ENCODE measurements at regions not wholly inside any gene's neighbourhood (a gene's known extent, or its start where the extent isn't known, plus 50 kb on each side); places are given as distances from the start of the nearest gene placed in this dataset.

DNA sequence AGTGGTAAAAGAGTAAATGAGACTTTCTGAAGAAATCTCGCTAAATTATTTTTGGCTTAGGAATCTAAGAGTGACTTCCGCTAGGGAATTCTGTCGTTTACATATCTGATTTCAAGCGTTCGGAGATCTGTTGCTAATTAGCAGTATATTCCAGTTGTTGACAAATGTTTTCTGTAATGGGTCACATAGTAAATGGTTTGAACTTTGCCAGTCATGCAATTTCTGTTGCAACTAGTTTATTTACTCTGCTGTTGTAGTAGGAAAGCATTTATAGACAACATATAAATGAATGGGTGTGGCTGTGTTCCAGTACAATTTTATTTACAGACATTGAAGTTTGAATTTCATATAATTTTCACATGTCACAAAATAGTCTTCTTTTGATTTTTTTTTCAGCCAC, 57.4 kb upstream of the JAK2 start:
- Histone ChIP-seq H2AFZ (ENCODE audit: low read length) (no peak overlapping the region), H4K20me1 (ENCODE audit: insufficient read depth, low read length) (no peaks in the 10 kb centered on the region), H3K9ac (ENCODE audit: insufficient read depth, low read depth, low read length) (no peak overlapping the region), H3K4me2 (ENCODE audit: low read depth, low read length) (no peak overlapping the region), H3K4me1 (ENCODE audit: insufficient read depth, low read length) (peaks cover 18% of the 10 kb centered on the region), H3K4me3 (replicated peaks in 1 of 3; ENCODE audit: insufficient read depth in 1 of 3, low read depth in 2 of 3, low read length in 3 of 3) (no peak overlapping the region), H3K36me3 (replicated peaks in 1 of 2; ENCODE audit: control insufficient read depth in 1 of 2, insufficient read depth in 2 of 2, low read length in 2 of 2) (no peaks in the 10 kb centered on the region), H3K79me2 (ENCODE audit: insufficient read depth, low read length) (no peaks in the 10 kb centered on the region), H3K27me3 (ENCODE audit: control insufficient read depth in 1 of 2, insufficient read depth in 2 of 2, low read length in 2 of 2) (no peaks in the 10 kb centered on the region), H3K27ac (ENCODE audit: extremely low read length, insufficient read depth, low read length) (no peak overlapping the region), H3K9me3 (ENCODE audit: low read length) (no peaks in the 10 kb centered on the region)
- in situ Hi-C loops (cut with HindIII; ENCODE audit: extremely low pct_ligation_motif_present, low pct_unique_long_range_greater_than_20kb): loop anchor here (10.0 kb wide), 1 partner anchor 163 kb away; no protein-coding TSS in a partner anchor
- ATAC-seq: no peak
- FAIRE-seq: no peak
- intact Hi-C loops (cut with micrococcal nuclease; ENCODE audit: unreplicated experiment): loop anchor here (10.0 kb wide), 1 partner anchor 133 kb away; the partner anchor contains the start of gene RCL1
- BruUV-seq (replicated peaks): no TSS peak
- POLR2A ChIA-PET: no interaction called here
- CTCF ChIA-PET (ENCODE audit: low intra/inter-chr PET ratio, low total read pairs): no interaction called here
- WGBS (ENCODE audit: low lambda C conversion rate): 92% methylated on average over 5 of the region's 5 CpGs
- TF ChIP-seq AKAP8 (CRISPR knock-in tag; IDR thresholded peaks at IDR 0.05): no peak
- TF ChIP-seq, protein P1, sequence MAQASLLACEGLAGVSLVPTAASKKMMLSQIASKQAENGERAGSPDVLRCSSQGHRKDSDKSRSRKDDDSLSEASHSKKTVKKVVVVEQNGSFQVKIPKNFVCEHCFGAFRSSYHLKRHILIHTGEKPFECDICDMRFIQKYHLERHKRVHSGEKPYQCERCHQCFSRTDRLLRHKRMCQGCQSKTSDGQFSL (CRISPR knock-in tag; IDR thresholded peaks at IDR 0.05): no peak
- TF ChIP-seq BCL6 (CRISPR knock-in tag; IDR thresholded peaks at IDR 0.05): no peak
- TF ChIP-seq ZNF234 (CRISPR knock-in tag; conservative IDR thresholded peaks at IDR 0.05): no peak
- TF ChIP-seq ZNF773 (CRISPR knock-in tag; IDR thresholded peaks at IDR 0.05; ENCODE audit: borderline replicate concordance): no peak
- no peak for TF ChIP-seq ZNF343 (CRISPR knock-in tag; IDR thresholded peaks at IDR 0.05)
- TF ChIP-seq, protein P2, sequence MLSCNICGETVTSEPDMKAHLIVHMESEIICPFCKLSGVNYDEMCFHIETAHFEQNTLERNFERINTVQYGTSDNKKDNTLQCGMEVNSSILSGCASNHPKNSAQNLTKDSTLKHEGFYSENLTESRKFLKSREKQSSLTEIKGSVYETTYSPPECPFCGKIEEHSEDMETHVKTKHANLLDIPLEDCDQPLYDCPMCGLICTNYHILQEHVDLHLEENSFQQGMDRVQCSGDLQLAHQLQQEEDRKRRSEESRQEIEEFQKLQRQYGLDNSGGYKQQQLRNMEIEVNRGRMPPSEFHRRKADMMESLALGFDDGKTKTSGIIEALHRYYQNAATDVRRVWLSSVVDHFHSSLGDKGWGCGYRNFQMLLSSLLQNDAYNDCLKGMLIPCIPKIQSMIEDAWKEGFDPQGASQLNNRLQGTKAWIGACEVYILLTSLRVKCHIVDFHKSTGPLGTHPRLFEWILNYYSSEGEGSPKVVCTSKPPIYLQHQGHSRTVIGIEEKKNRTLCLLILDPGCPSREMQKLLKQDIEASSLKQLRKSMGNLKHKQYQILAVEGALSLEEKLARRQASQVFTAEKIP (CRISPR knock-in tag; IDR thresholded peaks at IDR 0.05; ENCODE audit: borderline replicate concordance): no peak
- TF ChIP-seq, protein P3, sequence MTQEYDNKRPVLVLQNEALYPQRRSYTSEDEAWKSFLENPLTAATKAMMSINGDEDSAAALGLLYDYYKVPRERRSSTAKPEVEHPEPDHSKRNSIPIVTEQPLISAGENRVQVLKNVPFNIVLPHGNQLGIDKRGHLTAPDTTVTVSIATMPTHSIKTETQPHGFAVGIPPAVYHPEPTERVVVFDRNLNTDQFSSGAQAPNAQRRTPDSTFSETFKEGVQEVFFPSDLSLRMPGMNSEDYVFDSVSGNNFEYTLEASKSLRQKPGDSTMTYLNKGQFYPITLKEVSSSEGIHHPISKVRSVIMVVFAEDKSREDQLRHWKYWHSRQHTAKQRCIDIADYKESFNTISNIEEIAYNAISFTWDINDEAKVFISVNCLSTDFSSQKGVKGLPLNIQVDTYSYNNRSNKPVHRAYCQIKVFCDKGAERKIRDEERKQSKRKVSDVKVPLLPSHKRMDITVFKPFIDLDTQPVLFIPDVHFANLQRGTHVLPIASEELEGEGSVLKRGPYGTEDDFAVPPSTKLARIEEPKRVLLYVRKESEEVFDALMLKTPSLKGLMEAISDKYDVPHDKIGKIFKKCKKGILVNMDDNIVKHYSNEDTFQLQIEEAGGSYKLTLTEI (CRISPR knock-in tag; conservative IDR thresholded peaks at IDR 0.05): no peak
- DNase-seq (ENCODE audit: low spot score): no peak
